Fibroblast of lung (primary cell): ENCODE measurements at regions not wholly inside any gene's neighbourhood (a gene's known extent, or its start where the extent isn't known, plus 50 kb on each side); places are given as distances from the start of the nearest gene placed in this dataset.

Source experiments
- DNase-seq, 2 donors: peaks; one replicate each; pipeline versions ENCODE4 v3.0.0 to v3.0.0-alpha.2; 2010; ENCODE audit warnings: low read depth in 2 of 2
- H2AFZ ChIP-seq: 2 replicates; pipeline ENCODE4 v1.5.1; 2012; ENCODE audit warnings: low read length, control low read depth, inconsistent platforms
- H3K27ac ChIP-seq: 2 replicates; pipeline ENCODE4 v1.5.1; 2011; ENCODE audit warnings: low read length, control low read depth; ENCODE audit not compliant: insufficient read depth
- H3K27me3 ChIP-seq: 2 replicates; pipeline ENCODE4 v1.5.1; 2011; ENCODE audit warnings: mild to moderate bottlenecking, low read length; ENCODE audit not compliant: control insufficient read depth, insufficient read depth
- H3K36me3 ChIP-seq: 2 replicates; pipeline ENCODE4 v1.5.1; 2011; ENCODE audit warnings: low read length; ENCODE audit not compliant: control insufficient read depth, insufficient read depth
- H3K4me1 ChIP-seq: 2 replicates; pipeline ENCODE4 v1.5.1; 2011; ENCODE audit warnings: low read length; ENCODE audit not compliant: control insufficient read depth, insufficient read depth; ENCODE audit errors: extremely low read depth
- H3K4me2 ChIP-seq: 2 replicates; pipeline ENCODE4 v1.5.1; 2011; ENCODE audit warnings: low read length, control low read depth; ENCODE audit not compliant: insufficient read depth; ENCODE audit errors: extremely low read depth
- H3K4me3 ChIP-seq, 4 experiments: fragments of 200-600 bp in 1 of 4; sonication (generic) in 1 of 4; replicated peaks in 1 of 4; 2 replicates each; pipeline ENCODE4 v1.5.1; 2011 to 2016; ENCODE audit warnings: low read length in 4 of 4, low read depth in 3 of 4, mild to moderate bottlenecking in 3 of 4, control low read depth in 2 of 4, inconsistent platforms in 1 of 4, mixed read lengths in 1 of 4; ENCODE audit not compliant: insufficient read depth in 1 of 4; ENCODE audit errors: control extremely low read depth in 1 of 4
- H3K79me2 ChIP-seq: 2 replicates; pipeline ENCODE4 v1.5.1; 2012; ENCODE audit warnings: mild to moderate bottlenecking, low read length, inconsistent platforms; ENCODE audit not compliant: control insufficient read depth, insufficient read depth
- H3K9ac ChIP-seq: 2 replicates; pipeline ENCODE4 v1.5.1; 2011; ENCODE audit warnings: mild to moderate bottlenecking, low read length, control low read depth; ENCODE audit not compliant: insufficient read depth
- H3K9me3 ChIP-seq: 2 replicates; pipeline ENCODE4 v1.5.1; 2012; ENCODE audit warnings: low read depth, low read length; ENCODE audit not compliant: control insufficient read depth, insufficient read depth
- H4K20me1 ChIP-seq: 2 replicates; pipeline ENCODE4 v1.5.1; 2011; ENCODE audit warnings: low read length; ENCODE audit not compliant: control insufficient read depth, insufficient read depth; ENCODE audit errors: extremely low read depth
- EZH2 ChIP-seq: IDR thresholded peaks from 2 replicates; pipeline ENCODE4 v1.5.1; 2012; ENCODE audit warnings: low read length, control low read depth, mild to moderate bottlenecking; ENCODE audit errors: missing control alignments
- TF ChIP-seq, protein P1 (sequence below), 2 donors: IDR thresholded peaks in 1 of 2; conservative IDR thresholded peaks in 1 of 2; 1 replicate in 1 of 2; 2 replicates in 1 of 2; pipeline ENCODE4 v1.5.1; 2011 to 2012; ENCODE audit warnings: low read length in 2 of 2, control low read depth in 1 of 2, inconsistent platforms in 1 of 2, low read depth in 1 of 2, mild to moderate bottlenecking in 1 of 2

DNA sequence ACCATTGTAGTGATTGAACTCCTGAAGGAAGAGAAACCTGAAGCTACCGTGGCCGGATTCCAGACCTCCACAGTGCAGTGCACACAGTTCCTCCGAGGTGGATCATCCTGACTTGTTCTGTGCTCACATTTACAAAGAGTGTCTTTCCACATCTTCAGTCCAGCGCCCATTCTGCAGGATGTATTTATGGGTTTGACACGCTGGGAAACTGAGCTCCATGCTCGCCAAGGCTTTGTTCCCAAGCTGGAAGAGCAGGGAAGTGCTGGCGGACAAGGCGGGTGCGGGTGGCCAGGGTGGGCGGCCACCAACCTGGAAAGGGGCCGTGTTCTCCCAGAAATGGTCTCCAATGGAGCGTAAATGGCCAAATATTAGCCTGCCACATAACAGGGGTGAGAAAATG, 227.9 kb downstream of the IRF8 start:
- Histone ChIP-seq H3K4me1 (no peaks in the 10 kb centered on the region), H4K20me1 (no peaks in the 10 kb centered on the region), H3K27ac (no peak overlapping the region), H2AFZ (no peak overlapping the region), H3K9me3 (no peaks in the 10 kb centered on the region), H3K27me3 (no peaks in the 10 kb centered on the region), H3K79me2 (no peaks in the 10 kb centered on the region), H3K4me2 (no peak overlapping the region), H3K36me3 (no peaks in the 10 kb centered on the region), H3K4me3 (no peak overlapping the region), H3K9ac (no peak overlapping the region)
- no peak for TF ChIP-seq EZH2
- TF ChIP-seq, protein P1, sequence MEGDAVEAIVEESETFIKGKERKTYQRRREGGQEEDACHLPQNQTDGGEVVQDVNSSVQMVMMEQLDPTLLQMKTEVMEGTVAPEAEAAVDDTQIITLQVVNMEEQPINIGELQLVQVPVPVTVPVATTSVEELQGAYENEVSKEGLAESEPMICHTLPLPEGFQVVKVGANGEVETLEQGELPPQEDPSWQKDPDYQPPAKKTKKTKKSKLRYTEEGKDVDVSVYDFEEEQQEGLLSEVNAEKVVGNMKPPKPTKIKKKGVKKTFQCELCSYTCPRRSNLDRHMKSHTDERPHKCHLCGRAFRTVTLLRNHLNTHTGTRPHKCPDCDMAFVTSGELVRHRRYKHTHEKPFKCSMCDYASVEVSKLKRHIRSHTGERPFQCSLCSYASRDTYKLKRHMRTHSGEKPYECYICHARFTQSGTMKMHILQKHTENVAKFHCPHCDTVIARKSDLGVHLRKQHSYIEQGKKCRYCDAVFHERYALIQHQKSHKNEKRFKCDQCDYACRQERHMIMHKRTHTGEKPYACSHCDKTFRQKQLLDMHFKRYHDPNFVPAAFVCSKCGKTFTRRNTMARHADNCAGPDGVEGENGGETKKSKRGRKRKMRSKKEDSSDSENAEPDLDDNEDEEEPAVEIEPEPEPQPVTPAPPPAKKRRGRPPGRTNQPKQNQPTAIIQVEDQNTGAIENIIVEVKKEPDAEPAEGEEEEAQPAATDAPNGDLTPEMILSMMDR (conservative IDR thresholded peaks at IDR 0.05 in 1 of 2, IDR thresholded peaks at IDR 0.05 in 1 of 2; ENCODE audit: low read depth in 1 of 2, low read length in 2 of 2), result no peak
- DNase-seq, result no peak

DNA sequence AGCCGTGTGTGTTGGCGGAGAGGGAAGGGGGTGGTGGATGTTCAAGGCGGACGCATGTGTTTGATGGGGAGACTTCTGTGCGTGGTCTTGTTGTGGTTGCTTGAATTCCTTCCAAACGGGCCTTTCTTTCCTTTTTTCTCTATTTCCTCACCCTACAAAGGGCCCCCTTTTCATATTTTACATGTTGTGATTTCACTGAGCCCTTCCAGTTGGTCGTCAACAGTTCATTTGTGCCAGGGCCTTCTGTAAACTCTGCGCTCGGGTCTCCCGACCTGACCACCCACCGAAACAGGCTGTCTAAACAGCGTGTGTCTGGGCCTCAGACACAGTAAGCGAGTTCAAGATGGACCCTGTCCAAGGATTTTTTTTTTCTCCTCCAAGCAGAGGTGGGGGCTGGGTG, 228.4 kb downstream of the IRF8 start:
- Histone ChIP-seq H3K9ac (no peak overlapping the region), H3K27ac (no peak overlapping the region), H3K4me1 (no peaks in the 10 kb centered on the region), H3K79me2 (no peaks in the 10 kb centered on the region), H2AFZ (no peak overlapping the region), H3K36me3 (no peaks in the 10 kb centered on the region), H3K9me3 (no peaks in the 10 kb centered on the region), H3K4me3 (no peak overlapping the region), H3K27me3 (no peaks in the 10 kb centered on the region), H3K4me2 (no peak overlapping the region), H4K20me1 (no peaks in the 10 kb centered on the region)
- TF ChIP-seq, protein P1 (conservative IDR thresholded peaks at IDR 0.05 in 1 of 2, IDR thresholded peaks at IDR 0.05 in 1 of 2; ENCODE audit: low read depth in 1 of 2, low read length in 2 of 2), result no peak
- TF ChIP-seq EZH2, result no peak
- DNase-seq, result no peak

DNA sequence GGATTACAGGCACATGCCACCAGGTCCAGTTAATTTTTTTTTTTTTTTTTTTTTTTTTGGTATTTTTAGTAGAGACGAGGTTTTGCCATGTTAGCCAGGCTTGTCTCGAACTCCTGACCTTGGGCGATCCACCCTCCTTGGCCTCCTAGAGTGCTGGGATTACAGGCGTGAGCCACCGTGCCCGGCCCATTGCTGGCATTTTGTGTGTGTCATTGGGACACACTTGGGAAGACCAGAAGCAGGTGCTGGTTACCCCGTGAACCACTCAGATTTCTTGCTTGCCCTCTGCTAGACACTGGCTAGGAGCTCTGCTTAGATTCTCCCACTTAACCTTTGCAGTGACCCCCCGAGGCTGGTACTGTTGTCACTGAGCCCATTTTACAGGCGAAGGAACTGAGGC, 229.3 kb downstream of the IRF8 start:
- Histone ChIP-seq H3K27me3 (no peaks in the 10 kb centered on the region), H3K9ac (no peak overlapping the region), H3K79me2 (no peaks in the 10 kb centered on the region), H3K4me3 (no peak overlapping the region), H3K4me2 (no peak overlapping the region), H3K9me3 (no peaks in the 10 kb centered on the region), H3K4me1 (no peaks in the 10 kb centered on the region), H4K20me1 (no peaks in the 10 kb centered on the region), H3K36me3 (no peaks in the 10 kb centered on the region), H3K27ac (no peak overlapping the region), H2AFZ (no peak overlapping the region)
- DNase-seq, result no peak
- TF ChIP-seq, protein P1 (conservative IDR thresholded peaks at IDR 0.05 in 1 of 2, IDR thresholded peaks at IDR 0.05 in 1 of 2; ENCODE audit: low read depth in 1 of 2, low read length in 2 of 2), result no peak
- TF ChIP-seq EZH2, result no peak
